ENCODE measurements at regions not wholly inside any gene's neighbourhood (a gene's known extent, or its start where the extent isn't known, plus 50 kb on each side); places are given as distances from the start of the nearest gene placed in this dataset.

GRCh38 chr13:109883181-109884180 lies 97.1 kb upstream of the IRS2 start:
- TF ChIP-seq SREBF2 (IDR thresholded peaks at IDR 0.05) (no peak), NFE2L2 (conservative IDR thresholded peaks at IDR 0.05; ENCODE audit: low read length) (no peak), RFX5 (IDR thresholded peaks at IDR 0.05) (no peak), HOXB13 (CRISPR knock-in tag; IDR thresholded peaks at IDR 0.05; ENCODE audit: low read depth) (no peak), HDAC2 (IDR thresholded peaks at IDR 0.05) (no peak), ELK1 (IDR thresholded peaks at IDR 0.05; ENCODE audit: low read depth, low read length) (no peak), EHMT2 (IDR thresholded peaks at IDR 0.05; ENCODE audit: low read depth) (no peak), EP300 (IDR thresholded peaks at IDR 0.05) (no peak), FOSB (CRISPR knock-in tag; IDR thresholded peaks at IDR 0.05) (no peak), JUN (IDR thresholded peaks at IDR 0.05) (no peak), CHD4 (IDR thresholded peaks at IDR 0.05; ENCODE audit: borderline replicate concordance) (no peak), FOXS1 (CRISPR knock-in tag; IDR thresholded peaks at IDR 0.05) (no peak), CHD2 (IDR thresholded peaks at IDR 0.05; ENCODE audit: low read length, partially characterized antibody) (no peak), SMC3 (IDR thresholded peaks at IDR 0.05) (no peak), ZNF302 (CRISPR knock-in tag; IDR thresholded peaks at IDR 0.05) (no peak)
- Histone ChIP-seq H3K4me1 (no peaks in the 10 kb centered on the region), H3K4me2 (no peak overlapping the region), H3K27ac (no peak overlapping the region), H3K9me3 (no peaks in the 10 kb centered on the region), H3K4me3 (no peak overlapping the region)
- CTCF ChIA-PET, result interaction anchor here (1.4 kb wide), 1 partner anchor 14 kb away, joined by 3 read pairs; no protein-coding TSS in a partner anchor
- FAIRE-seq (no peak), DNase-seq (ENCODE audit: low read depth in 1 of 2, low spot score in 1 of 2) (no peak), ATAC-seq (no peak)
- WGBS (ENCODE audit: missing lambda C conversion rate), result 71% methylated on average over 18 of the region's 20 CpGs
- POLR2A ChIA-PET, result no interaction called here

GRCh38 chr13:109881961-109882558 lies 95.7 kb upstream of the IRS2 start:
- CTCF ChIA-PET, result interaction anchor here (0.5 to 1.2 kb wide), 2 partner anchors 11 to 24 kb away, joined by 3 read pairs; no protein-coding TSS in a partner anchor
- POLR2A ChIA-PET, result no interaction called here
- H3K4me2 ChIP-seq, result no peak overlapping the region
- no peak for DNase-seq (ENCODE audit: low read depth in 1 of 2, low spot score in 1 of 2)
- FAIRE-seq, result no peak
- no peak overlapping the region for H3K27ac ChIP-seq
- no peak for ATAC-seq
- H3K9me3 ChIP-seq, result no peaks in the 10 kb centered on the region
- no peak for TF ChIP-seq JUN (IDR thresholded peaks at IDR 0.05)
- no peak for TF ChIP-seq NFE2L2 (conservative IDR thresholded peaks at IDR 0.05; ENCODE audit: low read length)
- H3K4me1 ChIP-seq, result no peaks in the 10 kb centered on the region
- WGBS (ENCODE audit: missing lambda C conversion rate), result 71% methylated on average over 12 of the region's 14 CpGs
- H3K4me3 ChIP-seq, result no peak overlapping the region

GRCh38 chr13:109881347-109881725 lies 95.0 kb upstream of the IRS2 start:
- 82% methylated on average over 14 of the region's 14 CpGs for WGBS (ENCODE audit: missing lambda C conversion rate)
- H3K9me3 ChIP-seq, result no peaks in the 10 kb centered on the region
- ChIA-PET POLR2A (no interaction called here), CTCF (interaction anchor here (0.5 to 1.2 kb wide), 2 partner anchors 11 to 23 kb away, joined by 3 read pairs; no protein-coding TSS in a partner anchor)
- no peak for ATAC-seq
- H3K4me1 ChIP-seq, result no peaks in the 10 kb centered on the region
- DNase-seq (ENCODE audit: low read depth in 1 of 2, low spot score in 1 of 2), result no peak
- FAIRE-seq, result no peak
- H3K27ac ChIP-seq, result no peak overlapping the region
- no peak for TF ChIP-seq POLR2AphosphoS2 (conservative IDR thresholded peaks at IDR 0.05; ENCODE audit: low read length)
- no peak overlapping the region for H3K4me2 ChIP-seq
- H3K4me3 ChIP-seq, result no peak overlapping the region

Data from A549 (cell line).